ENCODE measurements at regions not wholly inside any gene's neighbourhood (a gene's known extent, or its start where the extent isn't known, plus 50 kb on each side); places are given as distances from the start of the nearest gene placed in this dataset.

- no peak for DNase-seq
Measured at GRCh38 chr17:14762736-14763479, 462.0 kb downstream of the HS3ST3B1 start.

- DNase-seq = no peak
Measured at GRCh38 chr17:14760719-14761411, 460.0 kb downstream of the HS3ST3B1 start.

- DNase-seq = no peak
Measured at GRCh38 chr17:14760212-14760611, 459.3 kb downstream of the HS3ST3B1 start.

- DNase-seq = no peak
Measured at GRCh38 chr17:14759325-14759724, 458.4 kb downstream of the HS3ST3B1 start.

- DNase-seq = no peak
Measured at GRCh38 chr17:14756479-14756878, 455.6 kb downstream of the HS3ST3B1 start.

GRCh38 chr17:14755002-14755401, 454.1 kb downstream of the HS3ST3B1 start:
- DNase-seq = no peak

- no peak for DNase-seq
Measured at GRCh38 chr17:14753383-14753782, 452.5 kb downstream of the HS3ST3B1 start.

- no peak for DNase-seq
Measured at GRCh38 chr17:14752011-14752410, 451.1 kb downstream of the HS3ST3B1 start.

- no peak for DNase-seq
Measured at GRCh38 chr17:14750866-14751265, 450.0 kb downstream of the HS3ST3B1 start.

GRCh38 chr17:14749269-14749668, 448.4 kb downstream of the HS3ST3B1 start:
- no peak for DNase-seq

GRCh38 chr17:14748036-14748710, 447.3 kb downstream of the HS3ST3B1 start:
- DNase-seq = no peak

GRCh38 chr17:14747603-14747950, 446.7 kb downstream of the HS3ST3B1 start:
- DNase-seq = no peak

- no peak for DNase-seq
Measured at GRCh38 chr17:14746822-14747602, 446.1 kb downstream of the HS3ST3B1 start.

- DNase-seq = no peak
Measured at GRCh38 chr17:14745541-14745940, 444.7 kb downstream of the HS3ST3B1 start.

GRCh38 chr17:14744761-14745473, 444.0 kb downstream of the HS3ST3B1 start:
- DNase-seq = no peak

GRCh38 chr17:14741491-14741890, 440.6 kb downstream of the HS3ST3B1 start:
- DNase-seq = no peak

GRCh38 chr17:14739656-14740431, 439.0 kb downstream of the HS3ST3B1 start:
- no peak for DNase-seq

GRCh38 chr17:14738652-14738988, 437.7 kb downstream of the HS3ST3B1 start:
- DNase-seq = no peak

- no peak for DNase-seq
Measured at GRCh38 chr17:14737984-14738651, 437.2 kb downstream of the HS3ST3B1 start.

GRCh38 chr17:14736631-14737030, 435.8 kb downstream of the HS3ST3B1 start:
- no peak for DNase-seq
